ENCODE measurements at regions not wholly inside any gene's neighbourhood (a gene's known extent, or its start where the extent isn't known, plus 50 kb on each side); places are given as distances from the start of the nearest gene placed in this dataset.

DNA sequence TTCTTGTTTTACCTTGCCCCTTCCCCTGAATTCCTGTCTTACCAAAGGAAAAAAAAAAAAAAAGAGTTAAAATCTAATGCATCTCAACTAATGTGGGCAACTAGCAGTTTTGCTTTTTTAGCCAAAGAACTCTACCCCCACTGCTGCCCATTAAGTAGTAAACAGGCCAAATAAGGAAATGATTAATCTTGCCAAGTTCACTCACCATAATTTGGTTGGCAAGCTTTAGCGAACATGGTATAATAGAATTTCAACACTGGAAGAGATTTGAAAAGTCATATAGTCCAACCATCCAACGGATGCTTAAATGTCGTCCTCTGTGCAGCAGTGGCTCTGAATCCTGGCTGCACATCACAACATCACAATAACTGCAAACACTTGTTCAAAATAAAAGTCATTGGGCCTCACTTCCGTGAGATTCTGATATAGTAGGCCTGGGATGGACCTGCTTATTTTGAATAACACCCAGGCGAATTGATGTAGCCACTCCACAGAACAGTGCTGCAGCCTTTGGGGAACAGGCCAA lies 142.0 kb upstream of the UBE2E1 start:
- H3K4me3 ChIP-seq (ENCODE audit: low read depth, low read length): no peak overlapping the region
- DNase-seq (ENCODE audit: low read depth): peak; percentile 57
- TF ChIP-seq, protein P1, sequence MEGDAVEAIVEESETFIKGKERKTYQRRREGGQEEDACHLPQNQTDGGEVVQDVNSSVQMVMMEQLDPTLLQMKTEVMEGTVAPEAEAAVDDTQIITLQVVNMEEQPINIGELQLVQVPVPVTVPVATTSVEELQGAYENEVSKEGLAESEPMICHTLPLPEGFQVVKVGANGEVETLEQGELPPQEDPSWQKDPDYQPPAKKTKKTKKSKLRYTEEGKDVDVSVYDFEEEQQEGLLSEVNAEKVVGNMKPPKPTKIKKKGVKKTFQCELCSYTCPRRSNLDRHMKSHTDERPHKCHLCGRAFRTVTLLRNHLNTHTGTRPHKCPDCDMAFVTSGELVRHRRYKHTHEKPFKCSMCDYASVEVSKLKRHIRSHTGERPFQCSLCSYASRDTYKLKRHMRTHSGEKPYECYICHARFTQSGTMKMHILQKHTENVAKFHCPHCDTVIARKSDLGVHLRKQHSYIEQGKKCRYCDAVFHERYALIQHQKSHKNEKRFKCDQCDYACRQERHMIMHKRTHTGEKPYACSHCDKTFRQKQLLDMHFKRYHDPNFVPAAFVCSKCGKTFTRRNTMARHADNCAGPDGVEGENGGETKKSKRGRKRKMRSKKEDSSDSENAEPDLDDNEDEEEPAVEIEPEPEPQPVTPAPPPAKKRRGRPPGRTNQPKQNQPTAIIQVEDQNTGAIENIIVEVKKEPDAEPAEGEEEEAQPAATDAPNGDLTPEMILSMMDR (IDR thresholded peaks at IDR 0.05; ENCODE audit: insufficient read depth, low read length): no peak

DNA sequence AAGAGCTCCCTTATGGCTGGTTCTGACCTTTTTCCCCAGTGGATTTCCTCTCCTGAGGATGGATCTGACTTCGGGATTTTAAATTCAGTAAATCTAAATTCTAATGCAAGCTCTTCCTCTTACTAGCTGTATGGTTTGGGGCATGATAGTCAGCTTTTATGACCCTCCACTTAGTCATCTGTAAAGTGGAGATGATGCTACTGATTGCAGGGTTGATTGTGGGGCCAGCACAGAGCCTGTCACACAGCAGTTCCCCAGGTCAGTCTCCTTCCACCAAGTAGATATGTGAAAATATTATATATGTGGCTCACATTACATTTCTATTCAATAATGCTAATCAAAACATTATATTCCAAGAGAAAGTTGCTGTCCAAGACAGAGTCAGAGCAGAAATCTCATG lies 141.3 kb upstream of the UBE2E1 start:
- no peak for DNase-seq (ENCODE audit: low read depth)
- no peak overlapping the region for H3K4me3 ChIP-seq (ENCODE audit: low read depth, low read length)
- TF ChIP-seq, protein P1 (IDR thresholded peaks at IDR 0.05; ENCODE audit: insufficient read depth, low read length): no peak

DNA sequence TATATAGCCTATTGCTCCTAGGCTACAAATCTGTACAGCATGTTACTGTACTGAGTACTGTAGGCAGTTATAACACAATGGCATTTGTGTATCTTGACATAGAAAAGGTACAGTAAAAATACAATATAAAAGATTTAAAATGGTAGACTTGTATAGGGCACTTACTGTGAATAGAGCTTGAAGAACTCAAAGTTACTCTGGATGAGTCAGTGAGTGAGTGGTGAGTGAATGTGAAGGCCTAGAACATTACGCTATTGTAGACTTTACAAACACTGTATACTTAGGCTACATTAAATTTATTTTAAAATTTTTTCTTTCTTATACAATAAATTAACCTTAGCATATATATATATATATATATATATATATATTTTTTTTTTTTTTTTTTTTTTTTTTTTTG lies 140.0 kb upstream of the UBE2E1 start:
- DNase-seq (ENCODE audit: low read depth): no peak
- TF ChIP-seq, protein P1 (IDR thresholded peaks at IDR 0.05; ENCODE audit: insufficient read depth, low read length): no peak
- H3K4me3 ChIP-seq (ENCODE audit: low read depth, low read length): no peak overlapping the region

DNA sequence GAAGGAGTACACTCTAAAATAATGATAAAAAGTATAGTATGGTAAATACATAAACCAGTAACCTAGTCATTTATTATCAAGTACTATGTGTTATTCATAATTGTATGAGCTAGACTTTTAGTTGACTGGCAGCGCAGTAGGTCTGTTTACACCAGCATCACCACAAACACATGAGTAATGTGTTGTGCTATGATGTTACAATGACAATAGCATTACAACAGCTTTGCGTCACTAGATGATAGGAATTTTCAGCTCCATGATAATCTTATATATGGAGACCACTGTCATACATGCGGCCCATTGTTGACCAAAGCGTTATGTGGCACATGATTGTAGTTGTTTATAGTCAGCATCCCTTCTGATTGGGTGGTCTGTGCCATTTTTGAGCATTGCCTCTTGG lies 138.9 kb upstream of the UBE2E1 start:
- H3K4me3 ChIP-seq (ENCODE audit: low read depth, low read length): no peak overlapping the region
- TF ChIP-seq, protein P1 (IDR thresholded peaks at IDR 0.05; ENCODE audit: insufficient read depth, low read length): no peak
- DNase-seq (ENCODE audit: low read depth): no peak

DNA sequence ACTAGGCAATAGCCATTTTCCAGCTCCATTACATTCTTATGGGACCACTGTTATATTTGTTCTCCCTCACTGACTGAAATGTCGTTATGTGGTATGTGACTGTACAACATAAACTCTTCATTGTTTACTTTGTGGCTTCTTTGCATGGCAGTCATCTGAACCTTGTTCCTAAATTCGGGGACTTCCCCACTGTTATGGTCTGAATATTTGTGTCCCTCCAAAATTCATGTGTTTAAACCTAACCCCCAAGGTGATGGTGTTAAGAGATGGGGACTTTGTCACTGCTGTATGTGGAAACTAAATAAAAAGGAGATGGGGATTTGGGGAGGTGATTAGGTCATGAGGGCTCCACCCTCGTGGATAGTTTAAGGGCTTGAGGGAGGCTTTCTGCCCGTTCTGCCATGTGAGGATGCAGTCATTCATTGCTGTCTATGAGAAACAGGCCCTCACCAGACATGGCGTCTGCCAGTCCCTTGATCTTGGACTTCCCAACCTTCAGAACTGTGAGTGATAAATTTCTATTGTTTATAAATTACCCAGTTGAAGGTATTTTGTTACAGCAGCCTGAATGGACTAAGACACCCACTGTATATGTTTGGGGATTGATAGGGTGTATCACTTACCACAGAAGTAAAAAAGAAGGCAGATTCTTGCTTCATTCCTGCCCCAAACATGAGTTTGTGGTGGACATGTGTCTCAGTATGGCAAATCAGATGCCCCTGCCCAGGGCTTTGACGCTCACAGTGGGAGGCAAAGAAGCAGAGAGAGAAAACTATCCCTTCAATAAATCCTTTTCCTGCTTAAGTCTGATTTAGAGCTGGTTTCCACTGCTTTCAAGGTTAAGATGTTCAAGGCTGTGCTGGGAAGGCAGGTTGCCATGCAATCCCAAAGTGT lies 138.0 kb upstream of the UBE2E1 start:
- no peak for DNase-seq (ENCODE audit: low read depth)
- H3K4me3 ChIP-seq (ENCODE audit: low read depth, low read length): no peak overlapping the region
- TF ChIP-seq, protein P1 (IDR thresholded peaks at IDR 0.05; ENCODE audit: insufficient read depth, low read length): no peak

DNA sequence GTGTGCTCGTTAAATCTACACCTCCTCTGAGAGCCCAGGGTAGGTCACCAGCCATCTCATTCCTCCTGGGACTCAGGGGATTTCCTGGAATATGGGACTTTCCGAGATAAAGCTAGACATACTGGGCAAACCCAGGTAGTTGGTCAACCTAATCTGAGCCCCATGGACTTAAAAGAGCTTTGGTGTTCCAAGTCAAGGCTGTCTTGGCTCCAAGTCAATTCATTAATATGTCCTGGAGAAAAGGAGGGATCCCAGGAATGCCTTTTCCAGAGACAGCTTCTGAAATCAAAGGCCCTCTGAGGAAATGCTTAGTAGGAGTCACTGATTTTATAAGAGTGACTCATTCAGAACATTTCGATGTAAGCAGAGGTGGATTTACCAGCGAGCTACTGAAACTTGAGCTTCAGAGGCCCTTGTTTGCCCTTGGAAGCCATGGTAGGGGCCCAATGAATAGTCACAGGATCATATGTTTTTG lies 137.3 kb upstream of the UBE2E1 start:
- H3K4me3 ChIP-seq (ENCODE audit: low read depth, low read length): no peak overlapping the region
- peak; percentile 88 for DNase-seq (ENCODE audit: low read depth)
- TF ChIP-seq, protein P1 (IDR thresholded peaks at IDR 0.05; ENCODE audit: insufficient read depth, low read length): no peak
